Uterus (tissue), 3 donors: ENCODE measurements at regions not wholly inside any gene's neighbourhood (a gene's known extent, or its start where the extent isn't known, plus 50 kb on each side); places are given as distances from the start of the nearest gene placed in this dataset.

Experiments used
- DNase-seq, 2 donors: peaks; one replicate each; pipeline ENCODE4 v3.0.0-alpha.2; 2019 to 2020
- H3K27ac ChIP-seq, 2 donors: fragments of 200-600 bp; sonication (generic); 1 replicate in 1 of 2; 2 replicates in 1 of 2; pipeline ENCODE4 v1.5.1; 2016 to 2018
- H3K27me3 ChIP-seq, 2 donors: fragments of 200-600 bp; sonication (generic); one replicate each; pipeline ENCODE4 v1.5.1; 2018 to 2019; ENCODE audit warnings: control low read depth in 1 of 2
- H3K36me3 ChIP-seq, 2 donors: fragments of 200-600 bp; sonication (generic); one replicate each; pipeline ENCODE4 v1.5.1; 2019; ENCODE audit warnings: control low read depth in 1 of 2
- H3K4me1 ChIP-seq, 2 donors: fragments of 200-600 bp; sonication (generic); one replicate each; pipeline ENCODE4 v1.5.1; 2018 to 2019; ENCODE audit warnings: control low read depth in 1 of 2
- H3K4me3 ChIP-seq, 2 donors: fragments of 200-600 bp; sonication (generic); 1 replicate in 1 of 2; 2 replicates in 1 of 2; pipeline ENCODE4 v1.5.1; 2018 to 2019; ENCODE audit warnings: mild to moderate bottlenecking in 1 of 2
- H3K9me3 ChIP-seq, 2 donors: fragments of 200-600 bp; sonication (generic); one replicate each; pipeline ENCODE4 v1.5.1; 2019; ENCODE audit warnings: control low read depth in 1 of 2
- POLR2A ChIP-seq, 2 donors: fragments of 450-650 bp; IDR thresholded peaks; one replicate each; pipeline ENCODE4 v1.6.1; 2016; ENCODE audit warnings: antibody characterized with exemption in 2 of 2, mild to moderate bottlenecking in 1 of 2, moderate library complexity in 1 of 2
- intact Hi-C: fragments of 100-400 bp; cut with DNase I; formaldehyde crosslinking; loops from one replicate; pipeline ENCODE4 v1.15.1; 2023; ENCODE audit warnings: low total_unique reads
- TF ChIP-seq, protein P1 (sequence below), 4 experiments: fragments of 200-600 bp in 2 of 4; fragments of 450-650 bp in 2 of 4; sonication (generic) in 2 of 4; IDR thresholded peaks; one replicate each; pipeline ENCODE4 v1.5.1; 2016 to 2019; ENCODE audit warnings: antibody characterized with exemption in 4 of 4, mild to moderate bottlenecking in 2 of 4, moderate library complexity in 1 of 4
- donor health status: DM: yes; HTN: yes; CAD: no.

- intact Hi-C loops, result no loop called here
- Histone ChIP-seq H3K4me1 (no peaks in the 10 kb centered on the region), H3K9me3 (no peaks in the 10 kb centered on the region), H3K36me3 (no peaks in the 10 kb centered on the region), H3K27ac (no peak overlapping the region), H3K4me3 (no peak overlapping the region), H3K27me3 (no peaks in the 10 kb centered on the region)
- no peak for TF ChIP-seq POLR2A (IDR thresholded peaks at IDR 0.05)
- TF ChIP-seq, protein P1, sequence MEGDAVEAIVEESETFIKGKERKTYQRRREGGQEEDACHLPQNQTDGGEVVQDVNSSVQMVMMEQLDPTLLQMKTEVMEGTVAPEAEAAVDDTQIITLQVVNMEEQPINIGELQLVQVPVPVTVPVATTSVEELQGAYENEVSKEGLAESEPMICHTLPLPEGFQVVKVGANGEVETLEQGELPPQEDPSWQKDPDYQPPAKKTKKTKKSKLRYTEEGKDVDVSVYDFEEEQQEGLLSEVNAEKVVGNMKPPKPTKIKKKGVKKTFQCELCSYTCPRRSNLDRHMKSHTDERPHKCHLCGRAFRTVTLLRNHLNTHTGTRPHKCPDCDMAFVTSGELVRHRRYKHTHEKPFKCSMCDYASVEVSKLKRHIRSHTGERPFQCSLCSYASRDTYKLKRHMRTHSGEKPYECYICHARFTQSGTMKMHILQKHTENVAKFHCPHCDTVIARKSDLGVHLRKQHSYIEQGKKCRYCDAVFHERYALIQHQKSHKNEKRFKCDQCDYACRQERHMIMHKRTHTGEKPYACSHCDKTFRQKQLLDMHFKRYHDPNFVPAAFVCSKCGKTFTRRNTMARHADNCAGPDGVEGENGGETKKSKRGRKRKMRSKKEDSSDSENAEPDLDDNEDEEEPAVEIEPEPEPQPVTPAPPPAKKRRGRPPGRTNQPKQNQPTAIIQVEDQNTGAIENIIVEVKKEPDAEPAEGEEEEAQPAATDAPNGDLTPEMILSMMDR (IDR thresholded peaks at IDR 0.05), result no peak
- no peak for DNase-seq
Observed at GRCh38 chr20:46820682-46821081, 74.0 kb upstream of the EYA2 start.

DNA sequence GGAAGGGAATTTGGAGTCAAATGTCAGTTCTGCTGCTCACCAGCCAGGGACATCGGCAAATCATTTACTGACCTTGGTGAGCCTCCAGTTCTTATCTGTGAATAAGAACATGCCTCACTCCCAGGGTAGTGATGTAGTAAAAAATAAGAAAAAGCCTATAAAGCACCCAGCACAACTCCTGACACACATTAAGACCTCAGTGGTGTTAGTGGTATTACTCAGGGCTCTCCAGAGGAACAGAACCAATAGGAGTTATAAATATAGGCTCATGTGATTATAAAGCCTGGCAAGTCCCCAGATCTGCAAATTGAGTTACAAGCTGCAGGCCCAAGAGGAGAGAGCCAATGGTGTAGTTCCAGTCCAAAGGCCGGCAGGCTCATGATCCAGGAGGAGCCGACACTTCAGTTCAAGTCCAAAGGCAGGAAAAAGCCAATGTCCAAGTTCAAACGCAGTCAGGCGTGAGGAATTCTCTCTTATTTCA is 71.3 kb upstream of the EYA2 start:
- no peak overlapping the region for H3K4me3 ChIP-seq
- DNase-seq, result peak; percentile 55 to 57
- intact Hi-C loops, result no loop called here
- TF ChIP-seq, protein P1 (IDR thresholded peaks at IDR 0.05), result no peak
- TF ChIP-seq POLR2A (IDR thresholded peaks at IDR 0.05), result no peak
- no peaks in the 10 kb centered on the region for H3K27me3 ChIP-seq
- no peaks in the 10 kb centered on the region for H3K4me1 ChIP-seq
- no peaks in the 10 kb centered on the region for H3K36me3 ChIP-seq
- H3K27ac ChIP-seq, result peak overlapping the region; percentile 36 to 59
- no peaks in the 10 kb centered on the region for H3K9me3 ChIP-seq

GRCh38 chr20:46823753-46824152 is 70.9 kb upstream of the EYA2 start:
- intact Hi-C loops, result no loop called here
- Histone ChIP-seq H3K9me3 (no peaks in the 10 kb centered on the region), H3K4me3 (no peak overlapping the region), H3K4me1 (no peaks in the 10 kb centered on the region), H3K27me3 (no peaks in the 10 kb centered on the region), H3K36me3 (no peaks in the 10 kb centered on the region), H3K27ac (peak overlapping the region; percentile 36 to 59)
- TF ChIP-seq, protein P1 (IDR thresholded peaks at IDR 0.05), result no peak
- no peak for TF ChIP-seq POLR2A (IDR thresholded peaks at IDR 0.05)
- no peak for DNase-seq

DNA sequence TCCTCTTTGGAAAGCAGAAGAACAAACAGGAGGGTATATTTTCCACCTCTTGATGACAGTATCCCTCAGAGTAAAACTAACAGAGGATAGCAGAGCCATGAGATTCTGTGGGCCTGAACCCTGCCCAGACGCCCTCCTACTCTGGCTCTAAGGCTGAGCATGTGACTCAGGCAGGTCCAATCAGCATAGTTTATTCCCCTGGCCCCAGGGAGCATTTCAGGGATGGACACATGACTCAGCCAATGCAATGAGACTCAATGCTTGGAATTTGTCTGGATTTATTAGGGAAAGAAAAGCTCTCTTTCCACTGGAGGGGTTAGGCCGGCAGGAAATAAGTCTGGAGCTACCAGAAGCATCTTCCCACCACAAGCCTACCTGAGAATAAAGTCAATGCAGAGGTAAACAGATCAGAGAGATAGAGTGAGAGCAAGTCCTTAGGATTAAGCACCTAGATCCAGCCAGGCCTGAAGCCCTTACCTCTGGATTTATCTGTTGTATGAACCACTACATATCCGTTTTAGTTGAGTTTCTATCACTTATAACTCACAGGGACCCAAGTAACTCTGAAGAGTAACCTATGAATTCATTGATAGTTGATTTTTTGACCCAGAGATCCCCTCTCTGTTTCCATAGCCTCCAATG is 68.2 kb upstream of the EYA2 start:
- H3K27me3 ChIP-seq, result no peaks in the 10 kb centered on the region
- no peak for DNase-seq
- intact Hi-C loops, result no loop called here
- TF ChIP-seq, protein P1 (IDR thresholded peaks at IDR 0.05), result no peak
- no peak for TF ChIP-seq POLR2A (IDR thresholded peaks at IDR 0.05)
- H3K4me3 ChIP-seq, result no peak overlapping the region
- no peaks in the 10 kb centered on the region for H3K4me1 ChIP-seq
- no peaks in the 10 kb centered on the region for H3K36me3 ChIP-seq
- H3K9me3 ChIP-seq, result no peaks in the 10 kb centered on the region
- H3K27ac ChIP-seq, result no peak overlapping the region

GRCh38 chr20:46827718-46828458 is 66.8 kb upstream of the EYA2 start:
- no peak overlapping the region for H3K4me3 ChIP-seq
- no peaks in the 10 kb centered on the region for H3K27me3 ChIP-seq
- no peak for DNase-seq
- H3K27ac ChIP-seq, result no peak overlapping the region
- no peaks in the 10 kb centered on the region for H3K36me3 ChIP-seq
- TF ChIP-seq POLR2A (IDR thresholded peaks at IDR 0.05), result no peak
- TF ChIP-seq, protein P1 (IDR thresholded peaks at IDR 0.05), result no peak
- no peaks in the 10 kb centered on the region for H3K4me1 ChIP-seq
- intact Hi-C loops, result no loop called here
- no peaks in the 10 kb centered on the region for H3K9me3 ChIP-seq
